ENCODE measurements at regions not wholly inside any gene's neighbourhood (a gene's known extent, or its start where the extent isn't known, plus 50 kb on each side); places are given as distances from the start of the nearest gene placed in this dataset.

- H3K9me3 Mint-ChIP-seq (ENCODE audit: low read depth), result no peaks in the 10 kb centered on the region
Observed at GRCh38 chr3:177563243-177563780, 366.0 kb upstream of the TBL1XR1 start.

DNA sequence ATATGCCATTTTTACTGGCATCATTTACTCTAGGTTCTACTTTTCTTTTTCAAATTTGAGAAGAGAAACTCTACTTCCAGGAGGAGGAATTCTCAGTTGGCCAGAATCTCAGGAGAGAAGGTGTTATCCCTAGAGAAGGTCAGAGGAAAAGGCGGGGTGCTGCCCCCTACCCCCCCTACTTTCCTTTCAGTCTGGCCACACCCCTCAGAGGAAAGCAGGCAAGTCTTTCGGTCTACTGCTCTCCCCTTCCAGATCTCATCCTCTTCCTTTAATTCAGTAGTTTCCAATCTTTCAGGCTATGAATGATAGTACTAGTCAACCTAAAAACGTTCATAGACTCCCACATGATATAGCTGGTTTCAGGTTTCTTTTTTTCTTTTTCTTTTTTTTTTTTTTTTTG lies 366.5 kb upstream of the TBL1XR1 start:
- H3K36me3 Mint-ChIP-seq, result peaks cover 2% of the 10 kb centered on the region
- H3K9me3 Mint-ChIP-seq (ENCODE audit: low read depth), result no peaks in the 10 kb centered on the region
- H3K4me3 Mint-ChIP-seq, result no peak overlapping the region
- no peaks in the 10 kb centered on the region for H3K4me1 Mint-ChIP-seq (ENCODE audit: low read depth)
- no peak overlapping the region for H3K27ac Mint-ChIP-seq
- no peaks in the 10 kb centered on the region for H3K27me3 Mint-ChIP-seq

More at GRCh38 chr3:177563243-177563780, 366.0 kb upstream of the TBL1XR1 start:
- H3K27ac Mint-ChIP-seq, result no peak overlapping the region
- no peaks in the 10 kb centered on the region for H3K4me1 Mint-ChIP-seq (ENCODE audit: low read depth)
- H3K4me3 Mint-ChIP-seq, result no peak overlapping the region
- no peaks in the 10 kb centered on the region for H3K27me3 Mint-ChIP-seq
- peaks cover 2% of the 10 kb centered on the region for H3K36me3 Mint-ChIP-seq

DNA sequence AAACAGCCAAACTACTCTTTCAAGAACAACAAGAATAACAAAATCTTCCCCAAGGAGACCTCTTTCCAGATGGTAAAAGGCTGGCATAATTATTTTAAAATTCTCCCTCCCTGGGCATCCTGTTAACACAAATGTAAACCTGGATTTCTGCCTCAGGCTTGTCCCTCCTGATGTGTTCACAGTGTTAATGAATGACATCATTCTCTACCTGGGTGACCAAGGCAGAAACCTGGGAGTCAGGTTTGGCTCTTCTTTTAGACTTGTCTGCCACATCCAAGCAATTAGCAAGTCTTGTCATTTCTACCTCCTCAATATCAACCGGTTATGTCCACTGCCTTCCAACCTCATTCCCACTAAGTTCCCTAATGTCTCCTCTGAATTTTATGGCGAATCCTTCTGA lies 368.7 kb upstream of the TBL1XR1 start:
- Mint-ChIP-seq H3K27ac (no peak overlapping the region), H3K9me3 (ENCODE audit: low read depth) (no peaks in the 10 kb centered on the region), H3K4me3 (no peak overlapping the region), H3K4me1 (ENCODE audit: low read depth) (no peaks in the 10 kb centered on the region), H3K27me3 (no peaks in the 10 kb centered on the region), H3K36me3 (peaks cover 3% of the 10 kb centered on the region)

GRCh38 chr3:177567833-177568232 lies 370.6 kb upstream of the TBL1XR1 start:
- H3K4me1 Mint-ChIP-seq (ENCODE audit: low read depth), result no peaks in the 10 kb centered on the region
- H3K4me3 Mint-ChIP-seq, result no peak overlapping the region
- H3K27ac Mint-ChIP-seq, result no peak overlapping the region
- peaks cover 3% of the 10 kb centered on the region for H3K36me3 Mint-ChIP-seq
- H3K27me3 Mint-ChIP-seq, result no peaks in the 10 kb centered on the region
- H3K9me3 Mint-ChIP-seq (ENCODE audit: low read depth), result no peaks in the 10 kb centered on the region

- Mint-ChIP-seq H3K9me3 (ENCODE audit: low read depth) (no peaks in the 10 kb centered on the region), H3K36me3 (peaks cover 3% of the 10 kb centered on the region), H3K27me3 (no peaks in the 10 kb centered on the region), H3K4me1 (ENCODE audit: low read depth) (no peaks in the 10 kb centered on the region), H3K27ac (no peak overlapping the region), H3K4me3 (no peak overlapping the region)
Observed at GRCh38 chr3:177569193-177569592, 371.9 kb upstream of the TBL1XR1 start.

DNA sequence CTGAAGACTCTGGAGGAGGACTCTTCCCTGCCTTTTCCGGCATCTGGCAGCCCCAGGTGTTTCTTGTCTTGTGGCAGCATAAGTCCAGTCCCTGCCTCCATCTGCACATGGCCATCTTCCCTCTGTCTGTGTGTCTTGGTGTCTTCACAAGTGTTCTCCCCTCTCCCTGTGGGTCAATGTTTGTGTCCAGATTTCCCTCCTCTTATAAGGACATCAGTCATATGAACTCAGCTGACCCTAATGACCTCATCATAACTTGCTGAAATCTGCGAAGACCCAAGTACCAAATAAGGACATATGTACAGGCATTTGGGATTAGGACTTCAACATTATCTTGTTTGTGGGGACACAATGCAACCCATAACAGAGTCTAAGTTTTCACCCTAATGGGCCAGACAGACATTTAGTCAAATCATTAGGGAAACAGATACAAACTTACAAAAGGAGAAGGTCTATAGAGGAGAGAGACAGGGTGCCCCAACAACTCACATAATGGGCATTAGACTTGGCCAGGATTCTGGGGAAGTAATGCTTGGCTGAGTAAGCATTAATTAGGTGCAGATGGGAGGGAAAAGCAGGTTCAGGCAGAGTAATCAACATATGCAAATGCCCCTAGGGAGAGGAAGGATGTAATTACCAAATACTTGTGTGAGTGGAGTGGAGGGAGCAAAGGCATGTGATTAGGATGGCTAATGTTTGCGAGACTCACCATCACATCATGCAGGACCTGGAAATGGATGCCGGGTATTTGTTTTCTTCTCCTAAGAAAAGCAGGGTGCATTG lies 372.8 kb upstream of the TBL1XR1 start:
- H3K4me3 Mint-ChIP-seq, result no peak overlapping the region
- peaks cover 4% of the 10 kb centered on the region for H3K36me3 Mint-ChIP-seq
- H3K27ac Mint-ChIP-seq, result no peak overlapping the region
- no peaks in the 10 kb centered on the region for H3K27me3 Mint-ChIP-seq
- no peaks in the 10 kb centered on the region for H3K9me3 Mint-ChIP-seq (ENCODE audit: low read depth)
- H3K4me1 Mint-ChIP-seq (ENCODE audit: low read depth), result peaks cover under 1% of the 10 kb centered on the region

- Mint-ChIP-seq H3K4me1 (ENCODE audit: low read depth) (peaks cover 2% of the 10 kb centered on the region), H3K27ac (no peak overlapping the region), H3K9me3 (ENCODE audit: low read depth) (no peaks in the 10 kb centered on the region), H3K27me3 (no peaks in the 10 kb centered on the region), H3K4me3 (no peak overlapping the region), H3K36me3 (peaks cover 5% of the 10 kb centered on the region)
Observed at GRCh38 chr3:177571271-177571943, 374.1 kb upstream of the TBL1XR1 start.

- H3K4me1 Mint-ChIP-seq (ENCODE audit: low read depth), result peaks cover 2% of the 10 kb centered on the region
- H3K27me3 Mint-ChIP-seq, result no peaks in the 10 kb centered on the region
- H3K36me3 Mint-ChIP-seq, result peaks cover 5% of the 10 kb centered on the region
- no peaks in the 10 kb centered on the region for H3K9me3 Mint-ChIP-seq (ENCODE audit: low read depth)
- H3K27ac Mint-ChIP-seq, result no peak overlapping the region
- no peak overlapping the region for H3K4me3 Mint-ChIP-seq
Observed at GRCh38 chr3:177571944-177572315, 374.6 kb upstream of the TBL1XR1 start.

DNA sequence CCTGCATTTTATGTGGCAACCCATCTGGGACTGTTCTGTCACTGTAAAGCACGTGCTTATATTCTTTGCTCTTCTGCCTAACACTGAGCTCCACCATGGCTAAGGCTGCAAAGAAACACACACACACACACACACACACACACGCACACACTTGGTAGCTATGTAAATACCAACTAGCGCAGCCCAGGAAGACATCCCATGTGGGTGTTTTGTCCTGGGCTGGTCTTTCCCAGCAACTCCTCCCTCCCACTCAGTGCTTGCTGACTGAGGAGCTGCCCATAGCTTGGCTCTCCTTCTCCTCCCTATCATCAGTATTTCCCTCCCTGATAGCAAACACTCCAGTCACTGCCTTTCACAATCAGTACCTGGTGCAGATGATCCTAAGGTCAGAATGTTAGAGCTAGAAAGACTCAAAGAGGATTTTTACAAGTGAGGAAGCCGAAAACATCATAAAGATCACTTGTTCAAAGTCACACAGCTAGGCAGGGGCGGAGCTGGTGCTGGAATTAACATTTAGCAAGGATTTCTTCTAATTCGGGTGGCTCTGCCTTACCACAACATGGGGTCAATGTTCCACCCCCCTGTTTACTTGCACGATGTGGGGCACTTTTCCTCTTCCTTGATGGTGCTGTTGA lies 377.1 kb upstream of the TBL1XR1 start:
- Mint-ChIP-seq H3K27ac (no peak overlapping the region), H3K27me3 (no peaks in the 10 kb centered on the region), H3K36me3 (peaks cover 5% of the 10 kb centered on the region), H3K4me3 (no peak overlapping the region), H3K9me3 (ENCODE audit: low read depth) (no peaks in the 10 kb centered on the region), H3K4me1 (ENCODE audit: low read depth) (peaks cover 2% of the 10 kb centered on the region)

DNA sequence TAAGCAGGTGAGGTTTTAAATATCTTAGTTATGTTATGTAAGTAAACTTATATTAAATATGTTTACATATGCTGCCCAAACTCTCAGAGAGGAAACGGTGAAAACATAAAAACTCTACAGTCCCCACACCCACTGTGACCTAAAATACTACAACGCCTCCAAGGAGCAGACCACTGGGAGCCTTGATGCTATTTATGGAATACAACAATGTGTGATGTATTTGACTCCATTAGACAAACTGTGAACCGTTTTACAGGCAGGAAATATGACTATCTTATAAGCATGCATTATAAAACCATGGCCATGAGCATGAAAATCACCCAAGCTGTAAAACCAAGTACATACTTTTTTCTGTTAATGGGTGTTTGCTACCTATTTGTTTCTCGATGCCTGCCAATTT lies 379.5 kb upstream of the TBL1XR1 start:
- H3K9me3 Mint-ChIP-seq (ENCODE audit: low read depth), result no peaks in the 10 kb centered on the region
- H3K36me3 Mint-ChIP-seq, result peaks cover 2% of the 10 kb centered on the region
- peaks cover 4% of the 10 kb centered on the region for H3K4me1 Mint-ChIP-seq (ENCODE audit: low read depth)
- no peak overlapping the region for H3K27ac Mint-ChIP-seq
- H3K27me3 Mint-ChIP-seq, result no peaks in the 10 kb centered on the region
- no peak overlapping the region for H3K4me3 Mint-ChIP-seq

- Mint-ChIP-seq H3K4me1 (ENCODE audit: low read depth) (peaks cover 4% of the 10 kb centered on the region), H3K27me3 (no peaks in the 10 kb centered on the region), H3K4me3 (no peak overlapping the region), H3K27ac (no peak overlapping the region), H3K36me3 (peaks cover 2% of the 10 kb centered on the region), H3K9me3 (ENCODE audit: low read depth) (no peaks in the 10 kb centered on the region)
Observed at GRCh38 chr3:177578488-177578887, 381.2 kb upstream of the TBL1XR1 start.

DNA sequence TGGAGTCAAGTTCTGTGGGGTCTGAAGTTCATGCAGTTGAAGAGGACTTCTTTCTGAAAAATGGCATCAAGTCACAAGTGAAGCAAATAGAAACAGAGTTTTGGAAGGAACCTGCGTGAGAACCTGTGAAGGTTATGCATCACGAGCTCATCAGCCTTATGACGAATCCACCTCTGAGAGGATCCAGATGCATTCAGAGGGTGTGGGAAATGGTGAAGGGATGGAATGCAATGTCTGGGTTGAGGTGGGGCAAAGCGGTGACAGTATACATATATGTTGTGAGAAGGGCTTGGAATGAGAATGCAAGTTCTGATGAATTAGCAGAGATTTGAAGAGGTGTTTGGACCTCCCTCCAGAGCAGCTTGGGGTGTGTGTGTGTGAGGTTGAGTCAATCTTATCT lies 382.1 kb upstream of the TBL1XR1 start:
- Mint-ChIP-seq H3K27me3 (no peaks in the 10 kb centered on the region), H3K4me3 (no peak overlapping the region), H3K9me3 (ENCODE audit: low read depth) (no peaks in the 10 kb centered on the region), H3K36me3 (peaks cover 2% of the 10 kb centered on the region), H3K27ac (no peak overlapping the region), H3K4me1 (ENCODE audit: low read depth) (peaks cover 4% of the 10 kb centered on the region)

GRCh38 chr3:177580437-177580836 lies 383.2 kb upstream of the TBL1XR1 start:
- Mint-ChIP-seq H3K9me3 (ENCODE audit: low read depth) (no peaks in the 10 kb centered on the region), H3K36me3 (no peaks in the 10 kb centered on the region), H3K4me3 (no peak overlapping the region), H3K27ac (no peak overlapping the region), H3K4me1 (ENCODE audit: low read depth) (peaks cover 1% of the 10 kb centered on the region), H3K27me3 (no peaks in the 10 kb centered on the region)

DNA sequence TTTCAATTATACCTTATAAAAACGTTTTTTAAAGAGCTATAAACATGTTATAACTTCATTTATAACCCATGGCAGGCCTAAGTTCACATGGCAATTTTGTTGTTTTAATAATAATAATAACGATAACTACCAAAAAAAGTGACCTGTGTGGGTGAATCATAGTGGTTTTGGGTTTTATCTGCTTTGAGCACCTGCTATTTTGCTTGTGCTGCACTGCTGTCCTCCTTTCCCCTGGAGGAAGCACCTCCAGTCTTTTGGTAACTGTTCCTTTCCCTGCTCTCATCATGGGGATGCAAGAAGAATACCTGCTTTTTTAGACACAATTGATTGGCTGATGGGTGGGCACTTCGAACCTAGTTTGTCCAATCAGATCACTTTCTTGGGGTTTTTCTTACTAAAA lies 388.0 kb upstream of the TBL1XR1 start:
- peaks cover 5% of the 10 kb centered on the region for H3K4me1 Mint-ChIP-seq (ENCODE audit: low read depth)
- no peak overlapping the region for H3K4me3 Mint-ChIP-seq
- H3K36me3 Mint-ChIP-seq, result no peaks in the 10 kb centered on the region
- H3K27me3 Mint-ChIP-seq, result no peaks in the 10 kb centered on the region
- H3K9me3 Mint-ChIP-seq (ENCODE audit: low read depth), result no peaks in the 10 kb centered on the region
- no peak overlapping the region for H3K27ac Mint-ChIP-seq

DNA sequence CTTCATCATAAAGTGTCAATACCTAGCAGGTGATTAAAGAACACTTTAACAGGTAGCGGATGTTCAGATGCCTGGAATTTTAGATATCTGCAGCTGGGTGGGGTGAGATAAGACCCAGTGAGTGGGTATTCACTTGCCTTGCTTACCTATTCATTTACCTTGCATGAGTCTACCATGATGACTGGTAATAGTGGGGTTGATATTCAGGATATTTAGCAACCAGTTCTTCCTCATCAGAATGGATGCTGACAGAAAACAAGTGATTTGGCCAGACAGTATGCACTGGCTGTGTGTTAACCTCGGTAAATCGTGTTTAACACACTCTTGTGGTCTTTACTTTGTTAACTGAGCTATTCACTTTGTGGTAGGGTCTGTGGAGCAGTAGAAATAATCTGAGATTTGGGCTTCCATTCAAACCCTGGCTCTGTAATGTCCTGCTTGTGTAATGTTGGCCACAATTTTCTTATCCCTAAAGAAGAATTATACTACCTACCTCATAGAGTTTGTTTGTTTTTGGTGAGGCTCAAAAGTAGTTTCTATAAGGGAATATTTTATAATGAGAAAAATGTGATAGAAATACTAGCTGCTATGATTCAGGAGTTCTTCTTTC lies 391.9 kb upstream of the TBL1XR1 start:
- Mint-ChIP-seq H3K27me3 (no peaks in the 10 kb centered on the region), H3K27ac (no peak overlapping the region), H3K4me3 (no peak overlapping the region), H3K4me1 (ENCODE audit: low read depth) (peaks cover 25% of the 10 kb centered on the region), H3K9me3 (ENCODE audit: low read depth) (no peaks in the 10 kb centered on the region), H3K36me3 (no peaks in the 10 kb centered on the region)

Measured in activated naive CD8-positive, alpha-beta T cell (primary cell).